ENCODE measurements at regions not wholly inside any gene's neighbourhood (a gene's known extent, or its start where the extent isn't known, plus 50 kb on each side); places are given as distances from the start of the nearest gene placed in this dataset.

DNA sequence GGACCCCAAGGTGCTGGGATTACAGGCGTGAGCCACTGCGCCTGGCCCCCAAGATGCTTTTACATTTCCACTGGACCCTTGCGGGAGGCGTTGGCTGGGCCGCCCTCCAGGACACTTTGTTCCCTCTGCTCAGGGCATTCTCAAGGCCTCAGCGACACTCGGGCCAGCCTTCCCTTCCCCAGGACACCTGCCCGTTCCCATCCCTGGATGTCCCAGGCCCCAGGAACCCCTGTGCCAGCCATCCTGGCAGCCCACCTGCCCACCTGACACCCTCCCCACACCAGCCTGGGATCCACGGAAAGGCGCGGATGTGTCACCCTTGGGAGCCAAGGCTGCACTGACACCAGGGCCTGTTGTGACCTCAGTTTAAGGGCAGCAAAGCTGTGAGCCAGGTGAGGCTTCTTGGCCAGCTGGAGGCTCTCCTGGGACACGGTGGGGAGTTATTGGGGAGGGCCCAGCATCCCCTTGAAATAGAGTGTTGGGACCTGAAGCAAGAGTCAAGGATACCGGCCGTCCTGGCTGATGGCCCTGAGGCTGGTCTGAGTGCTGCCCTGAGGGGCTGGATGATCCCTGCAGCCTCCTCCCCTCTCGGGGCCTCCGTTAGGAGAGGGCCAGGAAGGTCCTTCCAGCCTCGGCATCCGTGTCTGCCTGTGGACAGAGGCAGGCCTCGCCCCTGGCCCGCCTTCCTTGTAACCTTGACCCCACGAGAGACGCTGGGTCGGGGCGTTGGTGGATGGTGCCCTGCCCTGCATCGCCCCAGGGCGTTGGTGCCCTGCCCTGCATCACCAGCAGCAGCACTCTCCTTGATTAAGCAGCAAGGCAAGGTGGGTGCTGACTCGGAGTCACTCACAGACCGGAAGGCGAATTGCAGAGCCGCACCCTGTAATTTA is 84.2 kb upstream of the BHLHE23 start (continued):
- TF ChIP-seq, protein P1, sequence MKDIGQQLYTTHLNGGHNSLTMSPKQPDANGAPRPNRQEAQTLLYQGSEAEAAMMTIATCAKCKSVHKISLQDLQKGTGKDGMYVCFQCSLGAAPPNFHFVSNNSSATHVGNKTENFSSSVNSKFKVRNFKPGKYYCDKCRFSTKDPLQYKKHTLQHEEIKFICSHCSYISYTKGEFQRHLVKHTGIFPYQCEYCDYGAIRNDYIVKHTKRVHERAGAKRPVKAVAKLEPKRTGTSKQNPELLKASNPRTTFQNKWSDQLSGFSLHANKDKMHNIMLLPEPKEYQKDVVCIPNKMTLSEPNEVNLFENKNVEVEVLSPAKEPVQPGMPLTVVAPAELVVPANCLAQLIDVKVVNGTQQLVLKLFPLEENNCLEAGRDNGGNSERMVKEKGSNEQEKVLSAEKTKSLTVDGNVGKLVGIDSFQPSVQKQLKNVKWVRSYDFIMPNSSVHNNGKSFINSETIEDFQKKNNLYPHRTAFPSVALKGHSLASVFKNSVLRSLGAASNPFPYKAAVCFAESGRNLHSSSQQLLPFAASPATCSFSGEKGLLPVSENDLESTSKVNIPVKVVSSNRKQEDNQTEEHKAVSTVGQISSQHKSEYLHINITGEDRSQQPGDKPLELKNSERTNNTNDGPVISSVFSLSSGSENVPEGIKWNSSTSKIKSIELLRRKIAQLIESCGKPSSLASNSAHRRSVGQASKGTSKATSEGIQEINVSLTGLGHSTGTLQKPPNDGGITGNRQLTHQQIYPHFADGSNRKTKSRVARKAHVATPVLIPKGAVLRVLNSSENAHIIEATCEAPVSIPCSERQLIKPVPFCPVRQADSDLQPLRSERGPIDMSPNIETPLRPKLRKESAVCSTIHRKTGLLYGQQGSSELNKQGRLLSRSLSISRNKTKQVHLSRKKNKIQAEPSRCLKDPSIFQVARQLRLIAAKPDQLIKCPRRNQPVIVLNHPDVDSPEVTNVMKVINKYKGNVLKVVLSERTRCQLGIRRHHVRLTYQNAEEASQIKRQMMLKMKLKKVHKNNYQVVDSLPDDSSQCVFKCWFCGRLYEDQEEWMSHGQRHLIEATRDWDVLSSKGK (CRISPR knock-in tag; IDR thresholded peaks at IDR 0.05) = no peak

DNA sequence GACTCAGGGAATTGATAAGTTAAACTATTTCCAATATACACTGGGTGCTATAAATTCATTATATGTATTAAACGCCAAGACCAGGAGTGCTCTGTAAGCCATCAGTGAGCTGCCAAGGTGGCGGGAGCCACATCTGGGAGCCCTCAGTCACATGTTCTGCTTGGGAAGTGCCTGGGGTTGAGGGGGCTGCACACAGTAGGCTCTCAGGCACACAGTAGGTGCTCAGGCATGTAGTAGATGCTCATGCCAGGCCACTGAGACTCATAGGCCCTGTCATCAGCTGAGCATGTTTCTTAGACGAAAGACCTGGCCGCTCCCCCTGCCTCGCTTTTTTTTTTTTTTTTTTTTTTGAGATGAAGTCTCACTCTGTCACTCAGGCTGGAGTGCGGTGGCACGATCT is 83.3 kb upstream of the BHLHE23 start:
- Histone ChIP-seq H2AFZ (ENCODE audit: low read depth, low read length) (no peak overlapping the region), H4K20me1 (replicated peaks; ENCODE audit: control insufficient read depth, insufficient read depth, low read length) (peaks cover 21% of the 10 kb centered on the region; the same call in 1 of the 2 replicates), H3K4me1 (replicated peaks in 1 of 2; ENCODE audit: control insufficient read depth in 2 of 2, insufficient read depth in 2 of 2, low read length in 2 of 2) (peaks cover 0 to 9% of the 10 kb centered on the region in 2 experiments; a peak in 1 of 5 replicates), H3K27me3 (ENCODE audit: control insufficient read depth in 2 of 2, insufficient read depth in 2 of 2, low read length in 2 of 2) (peaks cover 59 to 99% of the 10 kb centered on the region in 2 experiments), H3K9ac (ENCODE audit: insufficient read depth in 1 of 2, low read depth in 2 of 2, low read length in 2 of 2) (no peak overlapping the region), H3K79me2 (ENCODE audit: control insufficient read depth, insufficient read depth, low read length) (no peaks in the 10 kb centered on the region), H3K36me3 (ENCODE audit: control insufficient read depth, insufficient read depth, low read length) (no peaks in the 10 kb centered on the region), H3K4me3 (no peak overlapping the region), H3K9me3 (replicated peaks; ENCODE audit: control insufficient read depth, insufficient read depth, low read depth, low read length) (no peaks in the 10 kb centered on the region), H3K4me2 (ENCODE audit: insufficient read depth, low read length) (no peak overlapping the region), H3K9me1 (ENCODE audit: control insufficient read depth, insufficient read depth, low read length) (no peaks in the 10 kb centered on the region), H3K27ac (ENCODE audit: extremely low read depth, low read depth, low read length) (no peak overlapping the region)
- CTCF ChIA-PET (ENCODE audit: low intra/inter-chr PET ratio) = no interaction called here
- FAIRE-seq (no peak), ATAC-seq (no peak), DNase-seq (ENCODE audit: extremely low read depth in 1 of 4, low spot score in 3 of 4) (no peak)
- WGBS (ENCODE audit: insufficient coverage, low coverage, missing lambda C conversion rate) = 0% methylated on average over 2 of the region's 7 CpGs
- POLR2A ChIA-PET = no interaction called here
- no TSS peak for BruUV-seq (replicated peaks)
- in situ Hi-C loops (cut with MboI) (no loop called here), intact Hi-C loops (cut with micrococcal nuclease) (no loop called here)
- TF ChIP-seq, protein P2, sequence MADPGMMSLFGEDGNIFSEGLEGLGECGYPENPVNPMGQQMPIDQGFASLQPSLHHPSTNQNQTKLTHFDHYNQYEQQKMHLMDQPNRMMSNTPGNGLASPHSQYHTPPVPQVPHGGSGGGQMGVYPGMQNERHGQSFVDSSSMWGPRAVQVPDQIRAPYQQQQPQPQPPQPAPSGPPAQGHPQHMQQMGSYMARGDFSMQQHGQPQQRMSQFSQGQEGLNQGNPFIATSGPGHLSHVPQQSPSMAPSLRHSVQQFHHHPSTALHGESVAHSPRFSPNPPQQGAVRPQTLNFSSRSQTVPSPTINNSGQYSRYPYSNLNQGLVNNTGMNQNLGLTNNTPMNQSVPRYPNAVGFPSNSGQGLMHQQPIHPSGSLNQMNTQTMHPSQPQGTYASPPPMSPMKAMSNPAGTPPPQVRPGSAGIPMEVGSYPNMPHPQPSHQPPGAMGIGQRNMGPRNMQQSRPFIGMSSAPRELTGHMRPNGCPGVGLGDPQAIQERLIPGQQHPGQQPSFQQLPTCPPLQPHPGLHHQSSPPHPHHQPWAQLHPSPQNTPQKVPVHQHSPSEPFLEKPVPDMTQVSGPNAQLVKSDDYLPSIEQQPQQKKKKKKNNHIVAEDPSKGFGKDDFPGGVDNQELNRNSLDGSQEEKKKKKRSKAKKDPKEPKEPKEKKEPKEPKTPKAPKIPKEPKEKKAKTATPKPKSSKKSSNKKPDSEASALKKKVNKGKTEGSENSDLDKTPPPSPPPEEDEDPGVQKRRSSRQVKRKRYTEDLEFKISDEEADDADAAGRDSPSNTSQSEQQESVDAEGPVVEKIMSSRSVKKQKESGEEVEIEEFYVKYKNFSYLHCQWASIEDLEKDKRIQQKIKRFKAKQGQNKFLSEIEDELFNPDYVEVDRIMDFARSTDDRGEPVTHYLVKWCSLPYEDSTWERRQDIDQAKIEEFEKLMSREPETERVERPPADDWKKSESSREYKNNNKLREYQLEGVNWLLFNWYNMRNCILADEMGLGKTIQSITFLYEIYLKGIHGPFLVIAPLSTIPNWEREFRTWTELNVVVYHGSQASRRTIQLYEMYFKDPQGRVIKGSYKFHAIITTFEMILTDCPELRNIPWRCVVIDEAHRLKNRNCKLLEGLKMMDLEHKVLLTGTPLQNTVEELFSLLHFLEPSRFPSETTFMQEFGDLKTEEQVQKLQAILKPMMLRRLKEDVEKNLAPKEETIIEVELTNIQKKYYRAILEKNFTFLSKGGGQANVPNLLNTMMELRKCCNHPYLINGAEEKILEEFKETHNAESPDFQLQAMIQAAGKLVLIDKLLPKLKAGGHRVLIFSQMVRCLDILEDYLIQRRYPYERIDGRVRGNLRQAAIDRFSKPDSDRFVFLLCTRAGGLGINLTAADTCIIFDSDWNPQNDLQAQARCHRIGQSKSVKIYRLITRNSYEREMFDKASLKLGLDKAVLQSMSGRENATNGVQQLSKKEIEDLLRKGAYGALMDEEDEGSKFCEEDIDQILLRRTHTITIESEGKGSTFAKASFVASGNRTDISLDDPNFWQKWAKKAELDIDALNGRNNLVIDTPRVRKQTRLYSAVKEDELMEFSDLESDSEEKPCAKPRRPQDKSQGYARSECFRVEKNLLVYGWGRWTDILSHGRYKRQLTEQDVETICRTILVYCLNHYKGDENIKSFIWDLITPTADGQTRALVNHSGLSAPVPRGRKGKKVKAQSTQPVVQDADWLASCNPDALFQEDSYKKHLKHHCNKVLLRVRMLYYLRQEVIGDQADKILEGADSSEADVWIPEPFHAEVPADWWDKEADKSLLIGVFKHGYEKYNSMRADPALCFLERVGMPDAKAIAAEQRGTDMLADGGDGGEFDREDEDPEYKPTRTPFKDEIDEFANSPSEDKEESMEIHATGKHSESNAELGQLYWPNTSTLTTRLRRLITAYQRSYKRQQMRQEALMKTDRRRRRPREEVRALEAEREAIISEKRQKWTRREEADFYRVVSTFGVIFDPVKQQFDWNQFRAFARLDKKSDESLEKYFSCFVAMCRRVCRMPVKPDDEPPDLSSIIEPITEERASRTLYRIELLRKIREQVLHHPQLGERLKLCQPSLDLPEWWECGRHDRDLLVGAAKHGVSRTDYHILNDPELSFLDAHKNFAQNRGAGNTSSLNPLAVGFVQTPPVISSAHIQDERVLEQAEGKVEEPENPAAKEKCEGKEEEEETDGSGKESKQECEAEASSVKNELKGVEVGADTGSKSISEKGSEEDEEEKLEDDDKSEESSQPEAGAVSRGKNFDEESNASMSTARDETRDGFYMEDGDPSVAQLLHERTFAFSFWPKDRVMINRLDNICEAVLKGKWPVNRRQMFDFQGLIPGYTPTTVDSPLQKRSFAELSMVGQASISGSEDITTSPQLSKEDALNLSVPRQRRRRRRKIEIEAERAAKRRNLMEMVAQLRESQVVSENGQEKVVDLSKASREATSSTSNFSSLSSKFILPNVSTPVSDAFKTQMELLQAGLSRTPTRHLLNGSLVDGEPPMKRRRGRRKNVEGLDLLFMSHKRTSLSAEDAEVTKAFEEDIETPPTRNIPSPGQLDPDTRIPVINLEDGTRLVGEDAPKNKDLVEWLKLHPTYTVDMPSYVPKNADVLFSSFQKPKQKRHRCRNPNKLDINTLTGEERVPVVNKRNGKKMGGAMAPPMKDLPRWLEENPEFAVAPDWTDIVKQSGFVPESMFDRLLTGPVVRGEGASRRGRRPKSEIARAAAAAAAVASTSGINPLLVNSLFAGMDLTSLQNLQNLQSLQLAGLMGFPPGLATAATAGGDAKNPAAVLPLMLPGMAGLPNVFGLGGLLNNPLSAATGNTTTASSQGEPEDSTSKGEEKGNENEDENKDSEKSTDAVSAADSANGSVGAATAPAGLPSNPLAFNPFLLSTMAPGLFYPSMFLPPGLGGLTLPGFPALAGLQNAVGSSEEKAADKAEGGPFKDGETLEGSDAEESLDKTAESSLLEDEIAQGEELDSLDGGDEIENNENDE (IDR thresholded peaks at IDR 0.05; ENCODE audit: low read depth, low read length) = no peak
- TF ChIP-seq BCOR (IDR thresholded peaks at IDR 0.05) (no peak), ZKSCAN1 (IDR thresholded peaks at IDR 0.05; ENCODE audit: low read depth, low read length) (peak; percentile 98), BRF1 (IDR thresholded peaks at IDR 0.05; ENCODE audit: borderline replicate concordance, extremely low read depth, insufficient read length) (no peak)

Data from K562 (cell line).